Stimulated activated CD4-positive, alpha-beta T cell treated with anti-CD3 and anti-CD28 coated beads, Interleukin-4, amount 100 ng/mL, for 48 hours (primary cell): ENCODE measurements at regions not wholly inside any gene's neighbourhood (a gene's known extent, or its start where the extent isn't known, plus 50 kb on each side); places are given as distances from the start of the nearest gene placed in this dataset.

Source experiments
- DNase-seq, 2 donors: peaks; one replicate each; pipeline ENCODE4 v3.0.0-alpha.2; 2020; ENCODE audit warnings: low read depth in 2 of 2

DNA sequence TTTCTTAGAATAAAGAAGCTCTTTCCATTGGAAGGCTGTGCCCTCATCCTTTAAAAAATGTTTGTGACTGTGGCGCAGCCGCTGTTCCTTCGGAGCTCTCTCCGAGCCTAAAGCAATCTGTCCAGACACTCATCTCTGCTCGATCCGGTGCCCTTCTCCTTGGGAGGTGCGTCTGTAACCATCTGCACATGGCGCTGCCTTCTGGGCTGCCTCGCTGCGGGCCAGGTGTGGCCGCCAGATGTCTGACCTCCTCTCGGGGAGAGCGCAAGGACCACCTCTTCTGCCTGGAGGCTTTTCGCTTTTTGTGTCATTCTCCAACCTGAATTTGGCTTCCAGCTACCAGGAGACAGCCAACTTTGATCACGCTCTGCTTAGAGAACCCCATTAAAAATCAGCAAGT, 153.4 kb upstream of the PTCH1 start:
- no peak for DNase-seq

DNA sequence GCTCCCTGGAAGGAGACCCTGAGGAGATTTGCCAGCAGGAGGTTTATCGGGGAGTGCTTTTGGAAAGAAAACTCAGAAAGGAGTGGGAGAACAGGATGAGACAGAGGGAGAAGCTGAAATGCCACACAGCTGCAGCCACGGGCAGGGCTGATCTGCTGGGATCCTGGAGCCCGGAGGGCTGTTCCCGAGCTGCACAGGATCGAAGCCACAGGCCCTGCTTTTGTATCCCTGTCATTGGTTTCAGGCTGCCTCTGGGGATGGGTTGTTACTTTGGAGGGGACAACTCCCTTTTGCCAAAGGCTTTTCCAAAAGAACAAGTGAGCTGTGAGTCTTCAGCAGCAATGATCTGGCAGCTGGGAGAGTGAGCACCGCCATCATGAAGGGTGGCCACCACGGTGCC, 152.5 kb upstream of the PTCH1 start:
- no peak for DNase-seq

DNA sequence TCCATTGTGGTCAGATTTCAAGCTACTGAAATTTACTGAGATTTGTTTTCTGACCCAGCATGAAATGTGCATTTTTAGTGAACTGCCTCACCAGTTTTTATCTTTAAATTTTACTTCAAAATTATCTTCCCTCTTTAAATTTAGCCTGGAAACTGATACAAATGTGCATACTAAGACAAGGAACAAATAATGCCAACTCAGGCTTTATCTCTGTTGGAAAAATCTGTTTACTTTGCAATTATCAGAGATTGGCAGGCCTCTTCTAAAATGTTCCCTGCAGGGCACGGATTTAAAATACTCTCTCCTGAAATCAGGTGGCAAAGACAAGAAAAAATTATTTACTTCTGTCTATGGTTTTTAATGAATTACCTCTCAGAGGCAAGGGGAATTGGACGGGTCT, 151.0 kb upstream of the PTCH1 start:
- no peak for DNase-seq

DNA sequence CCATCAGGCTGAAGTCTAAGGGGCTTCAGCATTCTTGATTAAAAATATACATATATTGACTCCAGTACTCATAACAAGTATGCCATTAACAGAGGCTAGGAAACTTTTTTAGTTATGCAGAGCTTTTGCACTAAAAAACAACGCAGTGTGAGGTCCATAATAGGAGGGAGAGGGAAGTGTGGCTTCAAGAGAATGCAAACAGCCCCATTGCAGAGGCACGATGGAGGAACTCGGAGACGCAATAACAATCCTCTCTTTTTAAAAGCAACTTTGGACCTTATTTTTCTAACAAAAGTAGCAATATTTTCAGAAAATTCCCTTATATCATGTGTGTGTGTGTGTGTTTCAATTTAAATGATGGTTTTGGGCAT, 150.0 kb upstream of the PTCH1 start:
- no peak for DNase-seq

DNA sequence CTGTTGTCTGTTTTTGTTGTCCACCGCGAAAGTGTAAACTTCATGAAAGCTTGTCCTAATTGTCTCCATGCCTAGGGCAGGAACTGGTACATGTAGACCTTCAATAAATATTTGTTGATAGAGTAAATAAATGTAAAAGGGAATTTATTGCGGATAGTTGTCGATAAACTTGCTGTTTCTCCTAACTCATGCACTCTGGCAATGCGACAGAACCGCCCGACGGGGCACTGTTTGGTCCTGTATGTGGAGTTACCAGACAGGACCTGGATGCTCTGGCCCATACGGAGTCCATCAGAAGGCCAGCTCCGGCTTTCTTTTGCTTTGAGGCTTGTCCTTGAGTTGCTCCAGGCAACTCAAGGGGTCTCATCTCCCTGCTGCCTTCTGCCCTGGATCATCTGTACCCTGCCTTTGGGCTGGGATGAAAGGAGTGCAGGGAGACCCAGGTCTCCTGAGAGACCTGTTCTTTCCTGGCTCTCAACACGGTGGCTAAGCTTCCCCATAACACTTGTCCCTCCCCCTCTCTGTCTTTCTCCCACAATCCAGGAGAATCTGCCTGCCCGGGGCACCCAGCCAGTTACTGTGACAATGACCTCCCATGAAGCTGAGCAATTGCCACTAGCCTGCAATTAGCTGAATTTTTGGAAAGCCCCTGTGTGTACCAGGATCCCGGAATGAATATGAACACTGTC, 149.5 kb upstream of the PTCH1 start:
- no peak for DNase-seq

DNA sequence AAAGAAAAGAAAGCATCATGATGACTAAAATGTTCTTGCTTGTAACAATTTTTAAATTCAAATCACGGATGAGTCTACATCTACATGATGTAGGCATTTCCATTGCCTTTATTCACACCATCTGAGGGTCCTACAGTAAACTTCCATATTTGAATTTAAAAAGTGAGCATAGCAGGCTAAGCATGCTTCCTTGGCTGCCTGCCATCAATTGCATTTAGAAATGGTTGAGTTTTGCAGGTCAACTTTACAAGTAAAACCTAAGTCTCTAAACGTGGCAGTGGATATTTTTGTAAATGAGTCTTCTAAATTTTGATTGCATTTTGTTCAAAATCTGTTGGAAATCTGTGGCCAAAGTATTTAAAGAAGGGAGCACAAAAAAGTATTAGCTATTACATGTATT, 136.5 kb upstream of the PTCH1 start:
- DNase-seq: no peak

DNA sequence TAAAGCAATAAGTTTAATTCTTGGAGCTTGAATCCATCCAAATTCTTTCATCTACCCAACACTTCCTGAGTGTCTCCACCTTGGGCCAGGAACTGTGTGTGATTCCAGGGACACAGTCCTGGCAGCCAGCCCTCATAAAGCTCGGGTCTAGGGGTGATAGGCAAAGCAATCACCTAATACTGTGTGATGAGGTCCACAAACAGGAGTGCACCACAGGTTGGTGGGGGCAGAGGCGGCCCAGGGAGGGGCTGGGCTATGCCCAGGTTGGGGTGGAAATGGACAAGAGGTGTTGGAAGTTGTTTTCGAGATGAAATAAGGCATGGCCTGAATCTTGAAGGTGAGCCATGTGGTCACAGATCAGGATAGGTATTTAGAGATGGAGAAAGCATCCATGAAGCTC, 133.9 kb upstream of the PTCH1 start:
- DNase-seq: no peak

DNA sequence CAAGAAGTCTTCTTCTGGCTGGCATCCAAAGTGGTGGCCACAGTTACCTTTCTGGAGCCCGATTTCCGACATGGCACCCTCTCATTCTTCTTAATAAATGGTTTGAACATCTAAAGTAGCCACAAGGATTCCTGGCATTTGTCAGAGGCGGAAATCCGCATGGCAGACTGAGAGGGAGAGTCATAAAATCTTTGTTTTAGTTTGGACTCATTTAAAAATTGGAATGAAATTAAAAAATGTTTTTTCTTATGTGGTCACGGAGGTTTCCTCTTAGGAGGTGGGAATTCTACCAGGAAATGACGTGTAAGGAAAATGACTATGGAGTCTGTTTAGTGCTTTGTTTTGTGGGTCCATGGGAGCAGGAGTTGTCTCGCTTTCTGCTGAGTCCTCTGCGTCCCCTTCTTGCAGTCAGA, 133.0 kb upstream of the PTCH1 start:
- DNase-seq: no peak

DNA sequence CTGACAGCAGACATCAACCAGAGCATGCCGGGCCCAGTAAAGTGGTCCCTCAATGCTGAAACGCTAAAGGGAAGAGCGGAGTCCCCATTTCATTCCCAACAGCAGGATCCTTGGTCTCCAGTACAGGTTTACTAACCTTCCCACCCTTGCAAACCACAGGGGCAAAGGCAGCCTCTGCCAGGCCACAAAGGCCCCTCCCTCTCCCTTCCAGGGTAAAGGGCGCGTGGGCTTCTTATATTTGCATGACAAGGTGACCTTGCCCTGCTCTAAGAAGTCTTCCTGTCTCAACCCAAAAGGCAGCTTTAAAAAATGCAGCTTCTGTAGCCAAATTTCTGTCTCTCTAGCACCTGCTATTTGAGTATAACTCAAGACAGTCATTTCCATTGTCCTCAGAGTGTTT, 131.5 kb upstream of the PTCH1 start:
- no peak for DNase-seq

DNA sequence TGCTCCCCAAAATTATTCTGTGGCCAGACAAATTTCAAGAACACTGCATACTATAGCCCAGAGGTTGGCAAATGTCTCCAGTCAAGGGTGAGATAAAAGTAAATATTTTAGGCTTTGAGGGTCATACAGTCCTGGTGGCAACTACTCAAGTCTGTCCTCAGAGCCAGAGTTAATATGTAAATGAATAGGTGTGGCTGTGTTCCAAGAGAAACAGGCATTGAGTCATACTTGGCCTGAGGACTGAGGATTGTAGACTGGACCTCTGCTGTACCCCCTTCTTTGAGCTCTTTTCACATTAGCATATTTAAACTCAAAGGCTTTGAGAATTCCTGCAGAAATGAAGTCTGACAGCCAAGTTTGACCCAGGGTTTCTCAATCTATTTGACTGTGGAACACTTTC, 129.2 kb upstream of the PTCH1 start:
- DNase-seq: no peak

DNA sequence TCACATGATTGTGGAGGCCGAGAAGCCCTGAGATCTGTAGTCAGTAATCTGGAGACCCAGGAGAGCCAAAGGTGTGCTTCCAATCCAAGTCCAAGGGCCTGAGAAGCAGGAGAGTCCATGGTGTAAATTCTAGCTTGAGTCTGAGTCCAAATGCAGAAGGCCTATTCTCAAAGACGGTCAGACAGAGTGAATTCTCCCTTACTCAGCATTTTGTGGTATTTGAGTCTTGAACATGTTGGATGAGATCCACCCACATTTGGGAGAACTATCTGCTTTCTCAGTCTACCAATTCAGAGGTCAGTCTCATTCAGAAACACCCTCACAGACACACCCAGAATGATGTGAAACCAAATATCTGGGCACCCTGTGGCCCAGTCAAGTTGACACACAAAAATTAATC, 128.8 kb upstream of the PTCH1 start:
- DNase-seq: no peak

DNA sequence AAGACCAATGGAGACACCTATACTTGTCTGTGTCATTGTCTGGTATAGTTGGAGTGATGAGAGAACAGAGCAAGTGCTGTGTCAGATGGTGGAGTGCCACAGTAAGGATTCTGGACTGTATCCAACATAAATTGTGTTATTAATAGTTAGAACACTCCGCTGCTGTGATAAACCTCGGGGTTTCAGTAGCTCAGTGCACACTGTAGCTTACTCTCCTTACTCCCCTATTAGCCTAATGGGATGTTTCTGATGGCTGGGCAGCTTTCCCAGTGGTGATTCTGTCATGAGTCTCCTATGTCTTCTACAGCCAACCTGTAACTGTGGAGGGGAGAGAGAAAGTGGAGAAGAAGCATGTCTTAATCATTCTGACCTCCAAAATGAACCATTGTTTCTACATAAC, 127.6 kb upstream of the PTCH1 start:
- no peak for DNase-seq

DNA sequence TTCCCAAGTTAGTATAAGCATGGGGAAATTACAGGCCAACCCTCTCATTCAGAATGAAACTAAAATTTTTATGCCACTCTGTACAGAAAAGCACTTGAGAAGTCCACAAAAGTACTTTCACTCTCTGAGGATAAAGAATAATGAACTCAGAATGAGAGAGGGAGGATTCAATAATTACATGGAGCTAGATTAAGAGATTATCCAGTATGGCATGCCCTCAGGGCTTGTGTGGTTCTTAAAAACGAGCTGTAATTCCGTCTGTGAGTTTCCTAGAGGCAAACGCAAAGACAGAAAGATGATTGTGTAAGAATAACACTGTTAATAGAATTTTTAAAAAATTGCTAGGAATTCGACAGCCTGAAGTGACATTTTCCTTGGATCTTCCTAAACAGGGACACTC, 126.8 kb upstream of the PTCH1 start:
- DNase-seq: no peak

DNA sequence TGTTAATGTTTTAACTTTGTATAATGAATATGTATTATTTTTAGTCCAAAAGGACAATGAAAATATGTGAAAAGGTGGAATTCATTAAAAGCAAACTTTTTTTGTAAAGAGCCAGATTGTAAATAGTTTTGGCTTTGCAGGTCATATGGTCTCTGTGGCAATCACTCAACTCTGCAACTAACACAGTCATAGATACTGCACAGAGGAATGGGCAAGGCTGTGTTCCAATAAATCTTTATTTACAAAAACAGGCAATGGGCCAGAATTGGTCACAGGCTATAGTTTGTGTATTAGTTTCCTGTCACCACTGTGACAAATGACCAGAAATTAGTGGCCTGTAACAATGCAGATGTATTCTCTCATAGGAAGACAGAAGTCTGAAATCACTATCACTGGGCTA, 125.4 kb upstream of the PTCH1 start:
- DNase-seq: no peak

DNA sequence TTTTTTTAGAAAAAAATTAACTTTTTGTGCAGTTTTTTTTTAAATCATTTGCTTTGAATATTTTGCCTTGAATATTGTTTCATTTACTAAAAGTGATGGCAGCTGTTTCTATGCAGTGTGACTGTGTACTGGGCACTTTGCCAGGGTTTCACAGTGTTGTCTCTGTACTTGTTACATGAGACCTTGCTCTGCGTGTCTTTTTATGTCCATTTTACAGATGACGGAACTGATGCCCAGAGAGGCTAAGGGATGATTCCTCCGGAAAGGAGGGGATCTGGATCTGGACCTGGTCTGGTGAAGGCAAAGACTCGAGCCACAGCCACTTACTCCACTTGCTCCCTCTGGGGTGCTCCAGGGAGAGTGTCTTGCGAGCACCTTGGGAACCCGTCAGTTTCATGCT, 124.8 kb upstream of the PTCH1 start:
- no peak for DNase-seq

DNA sequence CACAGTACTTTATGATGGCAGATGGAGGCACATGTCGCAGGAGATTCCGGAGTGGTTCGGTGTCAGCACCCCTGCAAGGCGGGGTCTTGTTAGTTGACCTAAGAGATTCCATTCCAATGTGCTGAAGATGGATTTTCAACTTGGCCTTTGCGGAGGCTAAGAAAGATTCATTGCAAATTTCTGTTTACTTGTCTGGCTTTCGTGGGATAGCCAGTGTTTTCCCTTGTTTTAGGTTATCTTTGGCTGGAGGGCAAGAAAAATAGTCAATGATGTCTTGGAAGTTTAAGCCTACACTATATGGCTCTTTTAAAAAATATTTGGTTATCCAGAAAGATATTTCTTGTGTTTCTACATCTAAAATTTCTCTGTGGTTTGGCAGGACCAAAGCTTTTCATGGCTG, 123.6 kb upstream of the PTCH1 start:
- no peak for DNase-seq

DNA sequence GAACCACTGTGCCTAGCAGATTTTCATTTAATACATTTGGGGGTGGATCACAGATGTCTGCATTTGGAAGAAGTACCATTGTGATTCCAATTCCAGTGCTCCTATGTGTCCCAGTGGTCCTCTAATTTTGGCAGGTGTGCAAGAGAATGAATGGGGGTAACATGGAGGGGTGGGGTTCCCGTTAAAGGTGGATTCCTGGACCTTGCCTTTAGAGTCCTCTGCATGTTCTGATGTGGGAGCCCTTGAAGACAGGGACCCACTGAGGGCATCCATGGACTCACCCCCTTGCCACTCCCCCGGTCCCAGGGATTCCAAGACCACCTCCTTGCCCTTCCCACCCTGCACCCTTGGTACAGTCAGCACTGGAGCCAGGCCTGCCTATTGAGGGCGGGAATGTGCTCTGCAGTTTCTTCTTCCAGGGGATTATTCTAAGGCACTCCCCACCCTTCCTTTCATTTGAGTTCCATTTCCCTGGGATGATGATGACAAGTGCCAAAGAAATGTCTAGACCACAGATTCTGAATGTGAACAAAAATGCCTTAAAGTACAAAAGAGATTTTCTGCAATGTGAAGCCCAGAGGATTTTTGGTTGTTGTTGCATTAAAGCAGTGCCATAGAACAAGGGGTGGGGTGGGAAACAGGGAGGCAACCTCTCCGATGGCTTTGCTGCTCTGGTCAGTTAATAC, 119.4 kb upstream of the PTCH1 start:
- no peak for DNase-seq

DNA sequence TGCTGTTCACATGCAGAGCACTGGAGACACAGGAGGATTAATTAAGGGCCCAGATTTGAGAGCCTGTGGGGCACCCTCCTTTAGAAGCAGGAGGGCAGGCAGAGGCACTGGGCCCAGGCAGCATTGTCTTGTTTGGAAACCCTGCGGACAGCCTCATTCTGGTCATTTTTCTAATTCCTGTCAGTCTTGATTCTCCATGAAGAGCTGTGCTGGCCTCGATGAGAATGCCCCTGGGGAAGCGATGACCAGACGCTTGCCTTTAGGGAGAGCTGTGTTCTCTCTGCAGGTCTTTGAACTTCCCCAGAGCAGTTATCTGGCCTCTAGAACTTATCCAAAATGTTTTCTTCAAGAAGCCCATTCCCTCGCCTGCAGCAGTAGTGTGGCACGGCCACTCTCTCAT, 117.8 kb upstream of the PTCH1 start:
- no peak for DNase-seq

DNA sequence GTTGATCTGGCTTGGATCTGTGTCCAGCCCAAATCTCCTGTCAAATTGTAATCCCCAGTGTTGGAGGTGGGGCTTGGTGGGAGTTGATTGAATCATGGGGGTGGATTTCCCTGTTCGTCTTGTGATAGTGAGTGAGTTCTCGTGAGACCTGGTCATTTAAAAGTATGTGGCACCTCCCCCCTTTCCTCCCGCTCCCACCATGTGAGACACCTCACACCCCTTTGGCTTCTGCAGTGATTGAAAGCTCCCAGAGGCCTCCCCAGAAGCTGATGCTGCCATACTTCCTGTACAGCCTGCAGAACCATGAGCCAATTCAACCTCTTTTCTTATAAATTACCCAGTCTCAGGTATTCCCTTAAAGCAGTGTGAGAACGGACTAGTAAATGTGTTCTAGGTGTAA, 117.3 kb upstream of the PTCH1 start:
- DNase-seq: no peak

DNA sequence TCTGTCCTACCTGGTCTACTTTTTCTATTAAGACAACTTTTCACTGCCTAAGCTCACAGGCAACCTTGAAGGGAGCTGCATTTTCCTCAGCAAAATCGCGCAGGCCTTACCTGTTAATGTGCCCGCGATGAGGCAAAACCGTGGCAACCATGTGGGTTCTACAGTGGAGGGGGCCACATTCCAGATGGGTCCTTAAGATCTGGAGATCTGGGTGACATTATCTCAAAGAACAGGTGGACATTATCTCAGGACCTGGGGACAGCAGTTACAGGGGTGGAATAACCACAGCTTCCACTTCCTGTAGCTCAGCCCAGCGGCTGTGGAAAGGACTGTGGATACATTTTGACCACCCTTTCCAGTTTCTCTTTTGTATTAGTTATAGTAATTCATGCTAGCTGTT, 112.8 kb upstream of the PTCH1 start:
- DNase-seq: no peak

DNA sequence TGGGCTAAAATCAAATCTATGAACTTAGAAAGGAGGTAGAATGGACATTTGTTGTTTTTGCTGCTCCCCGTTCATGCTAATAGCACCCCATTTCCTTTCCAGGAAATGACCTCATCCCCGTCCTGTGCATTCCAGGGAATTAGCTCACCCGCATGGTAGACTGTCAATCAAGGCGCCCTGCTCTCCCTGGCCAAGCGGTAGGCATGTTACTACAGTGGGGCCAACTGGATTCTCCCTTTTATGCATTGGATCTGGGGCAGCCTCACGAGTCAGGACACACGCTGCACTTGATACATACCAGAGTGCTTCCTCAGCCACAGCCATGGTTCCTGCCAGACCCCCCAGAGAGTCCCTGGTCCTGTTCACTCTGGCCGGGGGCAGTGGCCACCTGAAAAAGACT, 111.0 kb upstream of the PTCH1 start:
- DNase-seq: no peak

DNA sequence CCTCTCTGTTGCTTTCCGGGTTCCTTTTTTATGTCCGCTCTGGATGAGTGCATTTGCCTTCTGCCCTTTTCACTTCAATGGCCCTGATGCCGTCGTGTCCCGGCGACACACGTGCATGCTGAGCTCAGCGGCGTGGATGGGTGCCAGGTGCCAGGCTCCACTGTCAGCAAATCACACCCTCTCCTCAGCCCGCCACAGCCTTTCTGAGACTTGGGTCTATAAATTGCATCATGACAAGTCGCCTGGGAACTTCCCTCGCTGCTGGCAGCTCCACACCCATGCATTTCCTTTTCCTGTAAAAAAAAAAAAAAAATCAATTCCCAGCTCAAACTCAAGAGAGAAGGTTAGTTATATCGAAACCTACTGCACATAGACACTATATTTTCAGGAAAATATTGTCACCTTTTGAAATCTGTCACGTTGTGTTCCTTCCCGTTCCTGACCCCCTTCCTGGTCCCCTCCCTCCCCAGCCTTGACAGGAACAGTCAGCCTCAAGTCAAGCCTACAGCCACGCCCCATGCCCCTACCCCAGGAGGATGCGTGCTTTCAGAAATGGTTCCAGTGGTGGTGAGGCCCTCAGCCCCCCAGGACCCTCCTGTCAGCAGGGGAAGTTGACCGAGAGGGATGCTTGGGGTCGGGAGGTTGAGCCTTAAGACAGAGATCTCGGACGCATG, 110.3 kb upstream of the PTCH1 start:
- DNase-seq: peak; percentile 35 to 38

DNA sequence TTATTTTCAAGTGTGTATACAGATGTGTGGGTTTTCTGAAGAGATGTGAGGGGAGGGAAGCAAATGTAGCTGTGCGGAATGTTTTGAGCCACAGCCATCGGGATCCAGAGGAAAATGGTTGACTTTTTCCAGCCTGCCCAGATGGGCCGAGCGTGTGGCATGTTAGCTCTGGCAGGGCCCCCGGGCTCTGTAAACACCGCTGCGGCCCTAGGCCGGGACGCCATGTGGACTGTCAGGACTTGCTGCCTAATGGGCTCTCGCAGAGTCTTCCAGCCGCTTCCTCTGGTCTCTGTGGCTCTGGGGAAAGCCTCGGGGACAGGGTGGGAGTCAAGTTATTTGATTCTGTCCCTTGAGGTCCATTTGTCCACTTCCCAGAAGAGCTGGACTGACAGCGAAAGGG, 109.6 kb upstream of the PTCH1 start:
- no peak for DNase-seq

DNA sequence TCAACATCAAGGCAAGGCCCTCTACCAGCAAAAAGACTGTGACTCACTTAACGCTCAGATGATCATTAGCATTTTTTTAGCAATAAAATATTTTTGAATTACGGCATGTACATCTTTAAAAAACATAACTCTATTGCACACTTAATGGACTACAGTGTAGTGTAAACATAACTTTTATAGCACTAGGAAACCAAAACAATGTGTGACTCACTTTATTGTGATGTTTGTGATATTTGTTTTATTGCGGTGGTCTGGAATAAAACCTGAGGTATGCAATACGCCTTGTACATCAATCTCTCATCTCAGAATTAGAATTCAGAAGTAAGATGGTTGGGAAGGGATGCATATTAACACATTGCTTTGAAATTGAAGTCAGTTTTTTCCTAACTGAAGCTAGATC, 106.9 kb upstream of the PTCH1 start:
- no peak for DNase-seq
